ENCODE measurements at regions not wholly inside any gene's neighbourhood (a gene's known extent, or its start where the extent isn't known, plus 50 kb on each side); places are given as distances from the start of the nearest gene placed in this dataset.
"Not testable (repeated sequence)": the region's sequence is repeated elsewhere in the genome, so short reads cannot be mapped to it uniquely, and the experiment has no call there.

DNA sequence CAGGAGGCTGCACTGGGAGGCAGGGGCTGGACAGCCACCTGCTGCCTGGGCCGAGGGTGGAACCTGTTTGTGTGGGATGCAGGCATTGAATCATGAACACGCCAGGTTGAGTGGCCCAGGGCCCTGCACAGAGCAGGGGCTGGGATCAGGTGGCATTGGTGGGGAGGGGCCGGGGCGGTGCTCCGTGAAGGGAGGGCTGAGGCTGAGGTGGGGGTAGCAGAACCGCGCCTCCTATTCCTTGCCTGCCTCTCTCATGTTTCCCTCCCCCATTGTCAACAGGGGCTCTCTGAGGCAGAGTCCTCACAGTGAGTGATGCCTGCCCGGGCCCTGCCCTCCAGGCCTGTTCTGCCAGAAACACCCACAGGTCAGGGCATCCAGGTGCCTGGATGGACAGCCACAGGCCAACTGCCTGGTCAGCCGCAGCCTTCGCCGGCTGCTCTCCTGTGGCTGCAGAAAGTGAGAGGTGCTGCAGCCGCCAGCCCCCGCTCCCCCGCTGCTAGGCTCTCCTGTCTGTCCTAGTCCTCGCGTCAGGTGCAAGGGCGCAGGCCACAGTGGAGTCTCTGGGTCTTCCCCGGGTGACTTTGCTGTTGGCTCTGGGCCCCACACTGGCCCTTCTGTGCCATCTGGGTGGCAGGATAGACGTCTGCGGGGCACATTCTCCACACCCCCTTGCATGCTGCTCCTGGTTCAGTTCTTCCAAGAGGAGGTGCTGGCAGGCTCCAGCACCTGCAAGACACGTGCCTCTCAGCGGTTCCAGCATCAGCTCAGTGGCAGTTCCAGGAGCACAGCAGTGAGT is 79.6 kb upstream of the GOLGA6L4 start:
- TF ChIP-seq POLR2A (IDR thresholded peaks at IDR 0.05; ENCODE audit: low read depth); POLR2AphosphoS5 (IDR thresholded peaks at IDR 0.05): not testable (repeated sequence)
- TF ChIP-seq, protein P1, sequence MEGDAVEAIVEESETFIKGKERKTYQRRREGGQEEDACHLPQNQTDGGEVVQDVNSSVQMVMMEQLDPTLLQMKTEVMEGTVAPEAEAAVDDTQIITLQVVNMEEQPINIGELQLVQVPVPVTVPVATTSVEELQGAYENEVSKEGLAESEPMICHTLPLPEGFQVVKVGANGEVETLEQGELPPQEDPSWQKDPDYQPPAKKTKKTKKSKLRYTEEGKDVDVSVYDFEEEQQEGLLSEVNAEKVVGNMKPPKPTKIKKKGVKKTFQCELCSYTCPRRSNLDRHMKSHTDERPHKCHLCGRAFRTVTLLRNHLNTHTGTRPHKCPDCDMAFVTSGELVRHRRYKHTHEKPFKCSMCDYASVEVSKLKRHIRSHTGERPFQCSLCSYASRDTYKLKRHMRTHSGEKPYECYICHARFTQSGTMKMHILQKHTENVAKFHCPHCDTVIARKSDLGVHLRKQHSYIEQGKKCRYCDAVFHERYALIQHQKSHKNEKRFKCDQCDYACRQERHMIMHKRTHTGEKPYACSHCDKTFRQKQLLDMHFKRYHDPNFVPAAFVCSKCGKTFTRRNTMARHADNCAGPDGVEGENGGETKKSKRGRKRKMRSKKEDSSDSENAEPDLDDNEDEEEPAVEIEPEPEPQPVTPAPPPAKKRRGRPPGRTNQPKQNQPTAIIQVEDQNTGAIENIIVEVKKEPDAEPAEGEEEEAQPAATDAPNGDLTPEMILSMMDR (IDR thresholded peaks at IDR 0.05): not testable (repeated sequence)
